Left renal cortex interstitium (tissue), 4 donors: ENCODE measurements at regions not wholly inside any gene's neighbourhood (a gene's known extent, or its start where the extent isn't known, plus 50 kb on each side); places are given as distances from the start of the nearest gene placed in this dataset.
"Not testable (repeated sequence)": the region's sequence is repeated elsewhere in the genome, so short reads cannot be mapped to it uniquely, and the experiment has no call there.

Source experiments
- DNase-seq, 4 donors: peaks; one replicate each; pipeline ENCODE4 v3.0.0-alpha.2; 2013; ENCODE audit warnings: low read depth in 4 of 4, low spot score in 2 of 4, missing footprints in 1 of 4

DNA sequence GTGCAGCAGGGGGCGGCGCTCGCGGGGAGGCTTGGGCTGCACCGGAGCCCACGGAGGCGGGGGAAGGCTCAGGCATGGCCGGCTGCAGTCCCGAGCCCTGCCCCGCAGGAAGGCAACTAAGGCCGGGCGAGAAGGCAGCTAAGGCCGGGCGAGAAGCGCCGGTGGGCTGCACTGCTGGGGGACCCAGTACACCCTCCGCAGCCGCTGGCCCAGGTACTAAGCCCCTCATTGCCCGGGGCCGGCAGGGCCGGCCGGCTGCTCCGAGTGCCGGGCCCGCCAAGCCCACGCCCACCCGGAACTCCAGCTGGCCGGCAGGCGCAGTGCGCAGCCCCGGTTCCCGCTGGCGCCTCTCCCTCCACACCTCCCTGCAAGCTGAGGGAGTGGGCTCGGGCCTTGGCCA, 150.0 kb downstream of the SMIM20 start:
- DNase-seq: not testable (repeated sequence)

DNA sequence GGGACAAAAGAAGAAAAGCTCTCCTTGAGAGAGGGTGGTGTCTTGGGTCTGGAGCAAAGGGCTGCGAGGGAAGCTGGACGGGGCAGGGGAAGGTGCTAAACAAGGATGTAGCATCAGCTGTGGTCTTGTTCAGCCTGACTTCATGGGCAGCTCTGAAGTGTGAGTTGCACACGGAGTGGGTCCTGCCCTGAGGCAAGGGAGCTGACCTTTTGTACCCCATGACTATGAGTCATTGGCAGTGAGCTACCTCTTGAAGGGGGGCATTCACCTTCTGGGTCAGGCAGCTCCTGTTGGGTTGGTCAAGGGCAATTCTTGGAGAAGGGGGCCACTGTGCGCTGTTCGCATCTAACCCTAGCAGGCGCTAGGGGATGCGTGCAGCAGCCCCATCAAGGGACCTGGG, 151.8 kb downstream of the SMIM20 start:
- no peak for DNase-seq

DNA sequence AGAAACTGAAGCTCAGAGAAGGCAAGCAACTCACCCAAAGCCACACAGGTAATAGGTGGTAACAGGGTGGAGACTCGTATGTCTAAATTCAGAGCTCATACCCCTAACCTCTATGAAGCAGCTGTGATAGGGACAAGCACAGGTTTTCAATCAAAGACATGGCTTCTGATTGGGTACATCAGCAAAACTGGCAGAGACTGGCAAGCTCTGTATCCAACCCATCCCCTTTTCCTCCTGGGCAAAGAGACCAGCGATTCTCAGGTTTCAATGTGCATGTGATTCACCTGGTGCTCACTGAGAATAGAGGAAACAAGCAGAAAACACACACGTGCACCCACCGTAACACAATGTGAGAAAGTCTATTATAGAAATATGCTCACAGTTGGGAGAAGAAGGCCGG, 153.0 kb downstream of the SMIM20 start:
- no peak for DNase-seq

DNA sequence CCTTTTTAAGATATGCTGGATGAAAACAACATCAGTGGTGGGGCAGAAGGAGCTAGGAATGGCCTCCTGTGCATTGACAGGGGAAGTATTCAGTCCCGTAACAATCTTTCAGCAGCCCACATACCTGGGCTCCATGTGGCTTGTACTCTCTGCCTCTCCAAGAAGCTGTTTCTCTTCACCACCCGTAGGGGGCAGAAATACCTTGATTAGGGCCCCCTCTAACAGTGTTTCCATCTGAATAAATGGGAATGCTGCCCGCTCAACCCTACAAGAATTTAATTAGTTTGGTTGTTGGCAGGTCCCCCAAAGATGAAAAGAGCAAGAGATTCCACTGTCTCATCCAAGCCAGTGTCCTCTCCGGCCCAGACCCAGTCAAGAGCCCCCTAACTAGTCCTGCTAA, 155.2 kb downstream of the SMIM20 start:
- no peak for DNase-seq

GRCh38 chr4:26071688-26072087, 157.7 kb downstream of the SMIM20 start:
- no peak for DNase-seq

DNA sequence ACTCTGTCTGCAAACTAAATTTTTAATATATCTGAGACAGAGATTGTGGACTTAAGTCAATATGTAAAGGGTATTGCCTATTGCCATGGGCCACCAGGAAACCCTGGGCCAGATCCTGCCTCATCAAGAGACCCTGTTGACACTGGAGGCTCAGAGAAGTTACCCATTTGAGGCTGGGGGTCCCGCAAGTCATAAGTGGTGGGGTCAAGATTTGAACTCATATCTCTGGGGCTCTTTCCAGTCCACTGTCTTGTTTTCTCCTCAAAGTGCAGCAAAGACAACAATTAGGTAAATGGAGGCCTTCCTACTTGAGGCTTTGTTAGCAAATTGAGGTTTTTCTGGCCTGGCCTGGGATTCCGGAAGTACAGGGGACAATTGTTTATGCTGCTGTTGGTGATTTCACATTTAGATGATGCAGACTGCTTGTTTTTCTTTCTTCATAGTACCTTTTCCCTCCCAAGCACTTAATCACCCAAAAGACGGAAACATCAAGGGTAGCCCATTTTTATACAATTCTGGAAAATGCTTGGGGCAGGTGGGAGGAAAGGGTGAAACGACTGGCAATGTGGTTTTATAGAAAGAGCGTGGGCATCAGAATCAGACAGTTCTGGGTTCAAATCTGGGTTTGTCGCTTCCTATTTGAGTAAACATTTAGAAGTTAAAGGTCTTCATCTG, 160.0 kb downstream of the SMIM20 start:
- no peak for DNase-seq

DNA sequence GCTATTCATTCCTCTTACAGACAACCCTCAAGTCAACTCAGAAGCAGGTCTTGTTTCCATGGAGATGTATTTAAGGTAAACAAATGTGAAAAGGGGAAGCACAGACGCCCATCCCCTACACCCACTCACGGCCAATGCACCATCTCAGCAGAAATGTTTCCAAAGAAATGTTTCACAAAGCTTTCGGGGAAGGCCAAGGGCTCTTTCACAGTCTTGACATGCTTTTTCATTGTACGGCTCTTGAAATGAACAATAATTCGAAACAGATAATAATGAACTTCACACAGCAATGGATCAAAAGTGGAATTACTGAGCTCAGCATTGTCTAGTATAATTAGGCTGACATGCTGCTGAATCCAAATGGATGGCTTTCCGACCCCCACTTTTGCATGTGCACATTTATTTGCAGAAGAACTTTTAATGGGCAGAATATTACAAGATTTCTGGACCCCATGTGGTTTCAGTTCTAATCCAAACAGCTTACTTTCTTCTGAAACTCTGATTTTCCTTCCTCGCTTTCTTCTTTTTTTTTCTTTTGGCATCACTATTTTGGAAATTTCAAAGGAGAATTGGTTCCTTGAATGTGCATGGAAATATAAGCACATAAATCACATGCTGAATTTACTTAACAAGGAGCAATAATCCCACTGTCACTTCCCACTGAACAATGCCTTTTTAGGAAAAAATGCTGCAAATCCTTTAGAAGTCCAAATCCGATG, 160.9 kb downstream of the SMIM20 start:
- DNase-seq: no peak

- no peak for DNase-seq
Measured at GRCh38 chr4:26075583-26075982, 161.6 kb downstream of the SMIM20 start.

DNA sequence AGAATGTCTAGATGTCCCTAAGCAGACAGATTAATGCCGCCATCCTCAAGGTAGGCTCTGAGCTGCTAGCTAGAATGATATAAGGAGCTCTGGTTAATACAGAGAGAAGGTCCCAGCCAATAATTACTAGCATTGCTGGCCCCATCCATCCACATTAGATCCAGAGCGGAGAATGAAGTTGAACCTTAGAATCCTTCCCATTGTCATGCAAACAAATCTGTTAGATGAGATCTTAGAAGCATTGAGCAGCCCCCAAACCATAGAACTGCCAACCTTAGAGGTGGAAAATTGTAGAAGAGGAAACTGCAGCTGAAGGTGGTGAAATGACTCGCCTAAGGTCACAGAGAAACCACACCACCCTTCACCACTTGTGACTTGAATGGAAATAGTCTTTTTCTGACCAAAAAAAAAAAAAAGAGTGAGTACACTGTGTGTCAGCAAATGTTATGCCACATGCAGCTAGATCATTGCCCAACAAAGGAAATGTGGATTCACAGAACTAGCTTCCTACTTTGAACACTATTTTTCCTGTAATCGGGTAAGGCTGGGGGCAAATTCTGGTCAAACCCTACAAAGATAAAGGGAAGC, 162.1 kb downstream of the SMIM20 start:
- no peak for DNase-seq

- DNase-seq: no peak
Measured at GRCh38 chr4:26076896-26077295, 162.9 kb downstream of the SMIM20 start.

DNA sequence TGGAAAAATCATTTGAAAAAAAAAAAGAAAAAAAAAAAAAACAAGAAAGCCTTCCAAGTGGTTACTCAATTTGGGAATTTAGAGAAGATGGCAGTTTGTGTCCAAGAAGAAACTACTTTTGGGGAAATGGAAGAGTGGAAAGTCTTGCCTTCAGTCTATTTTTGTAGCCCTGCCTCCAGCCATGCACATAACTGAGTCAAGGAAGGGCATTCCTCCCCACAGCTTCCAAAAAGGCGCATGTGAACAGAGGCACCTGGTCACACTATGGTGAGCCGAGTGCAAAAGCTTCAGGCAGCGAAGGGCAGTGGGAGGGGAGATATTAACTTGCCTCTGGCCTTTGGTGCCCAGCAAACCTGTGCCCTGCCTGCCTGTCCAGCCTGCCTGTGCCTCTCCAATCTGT, 163.7 kb downstream of the SMIM20 start:
- no peak for DNase-seq

DNA sequence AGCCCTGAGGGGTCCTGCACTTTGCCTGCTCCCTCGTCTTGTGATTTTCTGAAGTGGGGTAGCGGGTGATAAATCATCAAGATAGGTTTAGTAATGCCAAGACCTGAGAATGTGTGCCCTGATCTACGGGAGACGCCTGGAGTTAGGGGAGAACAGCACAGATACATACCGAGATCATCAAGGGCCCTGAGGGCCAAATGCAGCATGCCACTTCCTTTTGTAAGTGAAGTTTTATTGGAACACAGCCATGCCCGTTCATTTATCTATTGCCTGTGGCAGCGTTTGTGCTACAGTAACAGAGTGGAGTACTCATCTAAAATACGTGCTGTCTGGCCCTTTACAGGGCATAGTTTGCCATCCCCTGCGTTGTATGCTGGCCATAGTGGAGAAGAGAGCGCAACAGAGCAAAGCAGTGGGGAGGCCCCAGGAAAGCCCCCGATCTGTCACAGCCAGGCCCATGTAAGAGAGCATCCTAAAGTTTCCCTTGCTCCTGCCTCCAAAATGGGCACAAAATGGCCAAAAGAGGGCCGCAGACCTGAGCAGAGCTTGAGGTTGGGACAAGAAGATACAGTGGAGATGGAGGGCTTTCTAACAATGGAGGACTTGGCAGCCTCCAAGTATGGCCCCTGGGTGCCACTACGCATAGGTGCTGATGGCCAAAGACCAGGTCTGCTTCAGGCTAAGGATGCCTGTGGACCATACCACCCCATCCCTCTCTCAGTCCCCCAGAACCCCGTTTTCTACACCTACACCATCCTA, 167.0 kb downstream of the SMIM20 start:
- no peak for DNase-seq

DNA sequence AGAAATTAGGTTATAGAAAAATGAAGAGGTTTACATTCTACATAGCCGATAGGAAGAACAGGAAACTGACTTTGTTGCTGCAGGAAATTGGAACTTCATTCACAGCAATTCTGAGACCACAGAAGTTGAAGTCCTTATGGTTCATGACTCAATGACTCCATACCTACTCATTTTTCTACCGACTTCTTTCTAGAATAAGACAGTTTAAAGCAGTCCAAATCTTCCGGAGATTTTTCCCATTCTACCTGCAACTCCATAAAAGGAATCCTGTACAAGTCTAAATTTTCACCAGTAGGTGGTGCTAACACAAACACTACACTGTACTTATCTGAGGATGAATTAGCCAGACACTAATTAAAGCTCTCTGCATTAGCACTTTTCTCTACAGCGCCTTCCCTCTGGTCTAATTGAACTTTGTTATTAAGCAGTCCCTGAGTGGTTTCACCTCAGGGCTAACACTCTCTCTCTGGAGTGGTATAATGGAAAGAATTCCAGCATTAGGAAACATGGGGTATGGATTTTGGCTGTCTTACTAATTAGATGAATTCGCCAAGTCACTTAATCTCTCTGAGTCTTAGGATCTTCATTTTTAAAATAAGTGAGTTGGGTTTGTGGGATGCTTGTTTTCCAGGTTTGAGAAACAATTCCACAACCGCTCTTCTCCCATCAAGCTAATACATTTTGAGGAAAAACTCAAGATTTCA, 167.9 kb downstream of the SMIM20 start:
- DNase-seq: peak in 2 of 4 donors; percentile 23 to 44

DNA sequence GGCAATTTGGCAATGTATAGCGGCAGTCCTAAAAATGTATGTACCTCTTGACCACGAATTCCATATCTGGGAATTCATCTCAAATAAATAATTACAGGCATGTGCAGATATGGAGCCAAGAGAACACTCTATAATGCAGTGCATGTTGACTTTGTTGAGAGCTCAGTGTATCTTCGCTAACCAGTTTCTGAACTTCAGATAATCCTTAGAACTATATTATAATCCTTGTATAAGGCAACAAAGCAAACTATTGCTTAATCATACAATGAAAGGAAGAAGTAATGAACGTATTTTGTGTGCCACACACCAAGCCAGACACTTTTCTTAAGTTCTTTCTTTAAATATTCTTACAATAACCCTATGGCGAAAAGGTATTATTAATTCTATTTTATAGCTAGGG, 168.5 kb downstream of the SMIM20 start:
- no peak for DNase-seq

DNA sequence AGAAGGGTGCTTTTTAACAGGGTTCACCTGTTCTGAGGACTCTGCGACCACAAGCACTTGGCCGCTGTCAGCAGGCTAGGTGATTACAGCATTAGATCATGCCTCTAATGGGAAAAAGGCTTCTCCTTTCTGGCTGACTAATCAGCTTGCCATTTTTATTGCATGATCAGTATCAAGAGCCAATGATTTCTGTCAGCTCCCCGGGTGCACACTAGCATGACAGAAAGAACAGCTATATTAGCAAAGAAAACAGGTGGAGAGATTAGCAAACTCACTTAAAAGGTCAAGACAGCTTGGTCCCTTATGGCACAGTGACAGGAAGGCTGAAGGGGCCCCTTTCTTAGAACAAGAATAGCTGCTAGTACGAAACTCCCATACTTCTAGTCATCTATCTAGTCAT, 170.0 kb downstream of the SMIM20 start:
- no peak for DNase-seq

DNA sequence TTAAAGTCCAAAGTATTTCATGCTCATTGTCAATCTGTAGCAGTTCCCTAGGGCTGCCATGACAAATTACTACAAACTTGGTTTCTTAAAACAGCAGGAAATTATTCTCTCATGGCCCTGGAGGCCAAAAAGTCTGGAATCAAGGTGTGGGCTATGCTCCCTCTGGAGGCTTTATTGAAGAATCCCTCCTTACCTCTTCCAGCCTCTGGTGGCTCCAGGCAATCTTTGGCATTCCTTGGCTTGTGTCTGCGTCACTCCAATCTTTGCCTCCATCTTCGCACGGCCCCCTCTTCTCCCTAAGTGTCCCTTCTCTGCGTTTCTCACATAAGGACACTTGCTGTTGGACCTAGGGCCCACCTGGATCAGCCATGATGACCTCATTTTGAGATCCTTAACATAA, 170.4 kb downstream of the SMIM20 start:
- DNase-seq: no peak

GRCh38 chr4:26085551-26085950, 171.5 kb downstream of the SMIM20 start:
- DNase-seq: no peak

- DNase-seq: no peak
Measured at GRCh38 chr4:26086621-26087441, 172.8 kb downstream of the SMIM20 start.

GRCh38 chr4:26088433-26088928, 174.5 kb downstream of the SMIM20 start:
- no peak for DNase-seq

DNA sequence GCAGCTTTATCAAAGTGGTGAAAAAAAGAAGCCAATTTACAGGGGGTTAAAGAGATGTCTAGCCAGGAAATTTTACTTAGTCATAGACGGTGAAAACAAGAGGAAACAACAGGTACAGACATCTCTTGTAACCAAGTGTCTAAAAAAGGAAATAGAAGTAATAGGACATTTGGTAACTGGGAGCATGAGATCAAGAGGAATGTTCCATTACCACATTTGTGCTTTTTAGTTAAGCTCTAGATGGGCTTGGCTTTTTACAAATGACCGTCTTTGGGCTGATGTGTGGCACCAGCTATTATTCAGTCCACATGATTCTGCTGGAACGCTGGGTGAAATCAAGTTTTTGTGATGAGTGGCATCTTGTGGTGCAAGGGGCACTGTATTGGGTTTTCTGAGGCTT, 179.5 kb downstream of the SMIM20 start:
- DNase-seq: no peak
